Stimulated activated CD8-positive, alpha-beta memory T cell treated with anti-CD3 and anti-CD28 coated beads, Interleukin-4, amount 100 ng/mL, for 4 hours (primary cell): ENCODE measurements at regions not wholly inside any gene's neighbourhood (a gene's known extent, or its start where the extent isn't known, plus 50 kb on each side); places are given as distances from the start of the nearest gene placed in this dataset.
"Not testable (repeated sequence)": the region's sequence is repeated elsewhere in the genome, so short reads cannot be mapped to it uniquely, and the experiment has no call there.

Experiments used
- DNase-seq, 2 donors: peaks; one replicate each; pipeline ENCODE4 v3.0.0-alpha.2; 2020; ENCODE audit warnings: low read depth in 2 of 2, low spot score in 1 of 2

GRCh38 chr22:44650806-44651205 is 51.2 kb upstream of the PRR5 start:
- no peak for DNase-seq

- no peak for DNase-seq
These were observed 53.0 kb upstream of the PRR5 start for GRCh38 chr22:44648821-44649565.

DNA sequence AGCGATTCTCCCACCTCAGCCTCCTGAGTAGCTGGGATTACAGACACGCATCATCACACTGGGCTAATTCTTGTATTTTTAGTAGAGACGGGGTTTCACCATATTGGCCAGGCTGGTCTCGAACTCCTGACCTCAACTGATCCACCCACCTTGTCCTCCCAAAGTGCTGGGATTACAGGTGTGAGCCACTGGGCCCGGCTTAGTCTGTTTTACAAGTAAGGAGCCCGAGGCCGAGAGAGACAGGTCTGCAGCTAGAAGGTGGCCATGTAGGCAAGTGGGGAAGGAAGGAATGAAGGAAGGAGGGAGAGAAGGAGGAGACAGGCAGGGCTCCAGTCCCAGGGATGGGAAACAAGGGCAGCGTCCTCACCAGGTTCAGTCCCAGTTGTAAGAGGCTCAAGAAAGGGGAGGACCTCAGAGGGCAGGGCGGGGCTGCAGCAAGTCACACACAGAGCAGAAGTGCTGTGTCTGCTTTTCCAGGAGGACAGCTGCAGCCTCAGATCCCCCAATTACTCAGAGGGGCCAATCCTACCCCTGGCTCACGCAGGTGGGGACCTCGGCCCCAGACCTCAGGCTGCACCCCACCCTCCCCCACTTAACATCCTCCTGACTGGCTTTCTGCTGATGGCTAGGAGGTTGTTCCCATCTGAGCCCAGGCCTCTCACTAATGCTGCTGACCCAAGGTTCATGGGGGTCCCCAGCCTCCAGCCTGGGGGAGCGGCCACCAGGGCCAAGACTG is 53.8 kb upstream of the PRR5 start:
- no peak for DNase-seq

DNA sequence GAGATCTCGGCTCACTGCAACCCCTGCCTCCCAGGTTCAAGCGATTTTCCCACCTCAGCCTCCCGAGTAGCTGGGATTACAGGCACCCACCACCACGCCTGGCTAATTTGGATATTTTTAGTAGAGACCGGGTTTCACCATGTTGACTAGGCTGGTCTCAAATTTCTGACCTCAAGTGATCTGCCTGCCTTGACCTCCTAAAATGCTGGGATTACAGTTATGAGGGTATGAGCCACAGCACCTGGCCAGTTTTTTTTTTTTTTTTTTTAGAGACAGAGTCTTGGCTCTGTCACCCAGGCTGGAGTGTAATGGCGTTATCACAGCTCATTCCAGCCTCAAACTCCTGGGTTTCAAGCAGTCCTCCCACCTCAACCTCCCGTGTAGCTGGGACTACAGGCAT is 54.9 kb upstream of the PRR5 start:
- no peak for DNase-seq

DNA sequence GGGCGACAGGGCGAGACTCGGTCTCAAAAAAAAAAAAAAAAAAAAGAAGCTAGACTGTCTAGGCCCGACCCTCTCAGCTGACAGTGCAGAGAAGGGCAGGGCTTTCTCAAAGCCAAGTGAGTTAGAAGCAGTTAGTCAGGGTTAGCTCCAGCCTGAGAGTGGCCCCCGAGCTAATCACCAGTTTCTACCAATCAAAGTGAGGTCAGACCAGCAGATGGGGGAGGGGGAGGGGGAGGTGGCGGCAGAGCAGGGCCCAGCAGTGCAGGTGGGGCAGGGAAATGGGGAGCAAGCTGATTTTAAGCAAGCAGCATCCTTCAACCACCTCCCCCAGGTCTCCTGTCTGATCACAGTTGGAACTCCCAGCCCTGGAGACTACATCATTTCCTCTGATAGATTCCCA is 55.3 kb upstream of the PRR5 start:
- no peak for DNase-seq

GRCh38 chr22:44646141-44646540 is 55.9 kb upstream of the PRR5 start:
- DNase-seq, result no peak

DNA sequence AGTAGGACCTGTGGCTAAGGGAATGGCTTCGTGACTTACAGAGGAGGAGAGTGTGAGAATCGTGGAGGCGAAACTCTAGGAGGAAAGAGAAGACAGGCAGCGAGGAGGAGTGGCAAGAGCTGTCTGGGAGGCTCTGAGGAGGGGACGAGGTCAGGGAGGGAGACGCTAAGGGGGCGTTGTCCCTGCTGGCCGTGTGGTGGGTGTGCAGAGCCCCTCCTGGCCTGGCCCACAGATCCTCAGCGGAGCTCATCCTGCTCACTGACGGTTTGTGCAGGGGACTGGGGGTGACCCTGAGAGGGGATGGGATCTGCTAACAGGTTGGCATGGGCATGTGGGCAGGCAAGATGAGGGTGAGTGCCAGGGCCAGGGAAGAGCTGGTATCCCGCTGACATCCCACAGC is 56.5 kb upstream of the PRR5 start:
- DNase-seq, result no peak

DNA sequence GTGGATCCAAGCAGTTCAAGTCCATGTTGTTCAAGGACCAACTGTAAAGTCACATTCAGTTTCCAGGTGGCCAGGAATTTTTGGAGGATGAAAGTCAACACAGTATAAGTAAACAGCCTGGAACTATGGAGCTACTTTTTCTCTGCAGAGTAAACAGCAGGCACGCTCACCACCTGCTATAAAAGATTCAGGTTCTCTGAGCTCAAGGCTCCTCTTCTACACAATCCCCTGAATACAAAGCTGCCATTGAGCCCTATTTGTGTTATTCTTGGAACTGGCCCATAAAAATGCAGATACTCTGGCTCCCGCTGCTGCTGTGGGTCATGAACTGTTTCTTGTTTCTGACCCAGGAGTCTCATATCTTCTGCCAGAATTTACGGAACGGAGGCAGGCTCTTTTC is 56.9 kb upstream of the PRR5 start:
- DNase-seq, result no peak

DNA sequence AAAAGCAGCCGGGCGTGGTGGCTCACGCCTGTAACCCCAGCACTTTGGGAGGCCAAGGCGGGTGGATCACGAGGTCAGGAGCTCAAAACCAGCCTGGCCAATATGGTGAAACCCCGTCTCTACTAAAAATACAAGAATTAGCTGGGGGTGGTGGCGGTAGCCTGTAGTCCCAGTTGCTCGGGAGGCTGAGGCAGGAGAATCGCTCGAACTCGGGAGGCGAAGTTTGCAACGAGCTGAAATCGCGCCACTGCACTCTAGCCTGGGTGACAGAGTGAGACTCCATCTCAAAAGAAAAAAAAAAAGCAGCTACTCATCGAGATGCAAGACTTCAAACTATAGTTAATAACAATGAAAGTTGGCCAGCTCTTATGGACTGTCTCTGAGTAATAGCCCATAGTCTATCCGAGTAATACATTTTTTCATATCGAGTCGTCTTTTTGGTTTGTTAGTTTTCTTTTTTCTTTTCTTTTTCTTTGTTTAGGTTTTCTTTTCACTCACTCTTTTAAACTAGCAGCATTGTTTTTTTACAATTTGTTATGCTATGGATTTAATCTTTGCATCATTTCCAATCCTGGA is 58.4 kb upstream of the PRR5 start:
- DNase-seq, result not testable (repeated sequence)

GRCh38 chr22:44642096-44642644 is 59.8 kb upstream of the PRR5 start:
- no peak for DNase-seq

GRCh38 chr22:44640618-44641155 is 61.3 kb upstream of the PRR5 start:
- no peak for DNase-seq

DNA sequence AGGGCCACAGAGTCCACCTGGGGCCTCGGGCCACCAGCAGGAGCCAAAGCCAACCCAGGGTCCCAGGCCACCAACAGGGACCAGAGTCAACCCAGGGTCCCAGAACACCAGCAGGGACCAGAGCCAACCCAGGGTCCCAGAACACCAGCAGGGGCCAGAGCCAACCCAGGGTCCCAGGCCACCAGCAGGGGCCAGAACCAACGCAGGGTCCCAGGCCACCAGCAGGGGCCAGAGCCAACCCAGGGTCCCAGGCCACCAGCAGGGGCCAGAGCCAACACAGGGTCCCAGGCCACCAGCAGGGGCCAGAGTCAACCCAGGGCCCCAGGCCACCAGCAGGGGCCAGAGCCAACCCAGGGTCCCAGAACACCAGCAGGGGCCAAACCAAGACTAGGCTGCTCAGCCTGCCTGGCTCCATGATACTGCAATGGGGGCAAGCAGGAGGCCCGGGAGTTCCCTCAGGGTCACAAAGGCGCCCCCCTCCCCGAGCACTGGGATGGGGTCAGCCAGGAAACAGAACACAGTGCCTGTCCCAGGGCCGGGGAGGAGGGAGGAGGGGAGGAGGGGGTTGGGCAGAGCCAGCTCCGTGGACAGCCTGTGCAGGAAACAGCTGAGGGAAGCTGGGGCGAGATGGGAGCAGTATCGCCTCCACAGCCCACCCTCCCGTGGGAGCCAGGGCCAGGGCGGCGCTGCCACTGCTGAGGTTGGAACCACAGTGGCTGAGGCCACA is 62.0 kb upstream of the PRR5 start:
- DNase-seq, result no peak

- no peak for DNase-seq
These were observed 62.8 kb upstream of the PRR5 start for GRCh38 chr22:44638971-44639760.

- not testable (repeated sequence) for DNase-seq
These were observed 65.3 kb upstream of the PRR5 start for GRCh38 chr22:44636502-44637206.

- DNase-seq, result not testable (repeated sequence)
These were observed 66.4 kb upstream of the PRR5 start for GRCh38 chr22:44635567-44635966.

- no peak for DNase-seq
These were observed 67.3 kb upstream of the PRR5 start for GRCh38 chr22:44634426-44635321.

DNA sequence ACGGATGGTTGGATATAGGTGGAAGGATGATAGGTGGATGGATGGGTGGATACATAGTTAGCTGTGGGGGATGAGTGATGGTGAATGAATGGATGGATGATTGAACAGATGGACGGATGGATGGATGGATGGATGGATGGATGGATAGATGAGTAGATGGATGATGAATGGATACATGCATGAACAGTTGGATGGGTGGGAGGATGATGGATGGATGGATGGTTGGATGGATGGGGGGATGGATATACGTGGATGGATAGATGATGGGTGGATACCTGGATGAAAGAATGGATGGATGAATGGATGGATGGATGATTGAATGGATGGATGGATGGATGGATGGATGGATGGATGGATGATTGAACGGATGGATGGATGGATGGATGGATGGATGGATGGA is 68.4 kb upstream of the PRR5 start:
- DNase-seq, result no peak

DNA sequence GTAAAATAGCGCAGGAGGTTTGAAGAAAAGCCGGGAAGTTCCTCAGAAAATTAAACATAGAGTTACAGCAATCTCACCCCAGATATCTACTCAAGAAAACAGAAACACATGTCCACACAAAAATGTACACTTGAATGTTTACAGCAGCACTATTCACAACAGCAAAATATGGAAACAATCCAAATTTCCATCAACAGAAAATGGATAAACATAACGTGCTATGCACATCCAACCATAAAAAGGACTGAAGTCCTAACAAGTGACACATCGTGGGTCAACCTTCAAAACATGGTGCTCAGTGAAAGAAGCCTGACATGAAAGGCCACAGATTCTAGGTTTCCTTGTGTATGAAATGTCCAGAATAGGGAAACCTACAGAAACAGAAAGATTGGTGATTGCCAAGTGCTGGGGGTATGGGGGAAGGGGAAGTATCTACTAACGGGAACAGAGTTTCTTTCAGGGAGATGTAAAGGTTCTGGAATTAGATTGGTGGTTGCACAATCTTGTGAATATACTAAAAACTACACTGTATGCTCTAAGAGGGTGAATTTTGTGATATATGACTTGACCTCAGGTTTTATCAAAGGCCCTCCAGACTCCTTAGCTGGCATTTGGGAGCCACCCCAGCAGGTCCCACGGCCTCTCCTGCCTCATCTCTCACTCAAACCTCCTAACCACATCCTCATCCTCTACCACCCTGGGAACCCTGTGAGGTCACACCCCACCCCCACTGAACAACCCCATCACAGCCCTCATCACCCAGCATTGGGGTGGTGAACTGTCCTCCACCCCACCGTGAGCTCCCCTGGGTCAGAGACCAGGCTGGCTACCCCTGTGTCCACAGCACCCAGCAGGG is 69.2 kb upstream of the PRR5 start:
- DNase-seq, result no peak
